Endothelial cell of umbilical vein (primary cell): ENCODE measurements at regions not wholly inside any gene's neighbourhood (a gene's known extent, or its start where the extent isn't known, plus 50 kb on each side); places are given as distances from the start of the nearest gene placed in this dataset.

Experiments used
- BruUV-seq: library from RNA; stranded (reverse); fragments of 400-500 nt; replicated peaks from 2 replicates; lab custom pipeline; 2021; lab: Mats Ljungman, UMichigan
- CTCF ChIA-PET: fragments of 300-600, 350-600 bp; sonication (Branson Sonifier 250); formaldehyde crosslinking; loops from one replicate; lab custom pipeline; 2021; ENCODE audit warnings: antibody characterized with exemption, inconsistent platforms; lab: Charles Lee
- POLR2A ChIA-PET: fragments of 300-600, 350-600 bp; sonication (Branson Sonifier 250); formaldehyde crosslinking; loops from one replicate; lab custom pipeline; 2021; ENCODE audit warnings: antibody characterized with exemption, inconsistent platforms; lab: Charles Lee
- DNase-seq: peaks from one replicate; pipeline ENCODE4 v3.0.0-alpha.2; 2011; ENCODE audit warnings: low read depth, low spot score
- FAIRE-seq: peaks from 2 replicates; lab custom pipeline; 2011; peaks lifted over from hg19 to GRCh38; lab: Jason Lieb, UNC
- H2AFZ ChIP-seq: 2 replicates; pipeline ENCODE4 v1.6.0; 2012; ENCODE audit warnings: low read depth, low read length, control low read depth, inconsistent platforms
- H3K27ac ChIP-seq: 2 replicates; pipeline ENCODE4 v1.5.1; 2011; ENCODE audit warnings: low read depth, mild to moderate bottlenecking, control low read depth, low read length, moderate library complexity; ENCODE audit not compliant: insufficient read depth
- H3K27me3 ChIP-seq, 2 experiments: 2 replicates each; pipeline versions ENCODE4 v1.6.0 to v1.6.1; 2011; ENCODE audit warnings: low read length in 2 of 2, mixed read lengths in 1 of 2; ENCODE audit not compliant: control insufficient read depth in 2 of 2, insufficient read depth in 2 of 2
- H3K36me3 ChIP-seq, 2 experiments: 2 replicates in 1 of 2; 3 replicates in 1 of 2; pipeline ENCODE4 v1.5.1; 2011; ENCODE audit warnings: low read length in 2 of 2, mild to moderate bottlenecking in 1 of 2, moderate library complexity in 1 of 2; ENCODE audit not compliant: control insufficient read depth in 2 of 2, insufficient read depth in 2 of 2; ENCODE audit errors: extremely low read depth in 1 of 2
- H3K4me1 ChIP-seq: 3 replicates; pipeline ENCODE4 v1.5.1; 2011; ENCODE audit warnings: mild to moderate bottlenecking, low read length; ENCODE audit not compliant: control insufficient read depth, insufficient read depth; ENCODE audit errors: extremely low read depth
- H3K4me2 ChIP-seq: 2 replicates; pipeline ENCODE4 v1.6.1; 2011; ENCODE audit warnings: low read length, control low read depth, mixed read lengths; ENCODE audit not compliant: insufficient read depth
- H3K4me3 ChIP-seq, 3 experiments: fragments of 200-600 bp in 1 of 3; sonication (generic), shearing (Covaris generic) in 1 of 3; replicated peaks in 1 of 3; 2 replicates each; pipeline ENCODE4 v1.5.1; 2011 to 2016; ENCODE audit warnings: control low read depth in 3 of 3, low read length in 3 of 3, mild to moderate bottlenecking in 2 of 3, inconsistent platforms in 1 of 3, low read depth in 1 of 3, moderate library complexity in 1 of 3; ENCODE audit not compliant: insufficient read depth in 1 of 3
- H3K79me2 ChIP-seq: 2 replicates; pipeline ENCODE4 v1.6.0; 2012; ENCODE audit warnings: low read length, inconsistent platforms; ENCODE audit not compliant: control insufficient read depth, insufficient read depth
- H3K9ac ChIP-seq: replicated peaks from 2 replicates; pipeline ENCODE3; 2011; ENCODE audit warnings: low read length, control low read depth; ENCODE audit not compliant: insufficient read depth; ENCODE audit errors: extremely low read depth
- H3K9me1 ChIP-seq: replicated peaks from 3 replicates; pipeline ENCODE4 v1.6.0; 2011; ENCODE audit warnings: mild to moderate bottlenecking, low read length; ENCODE audit not compliant: control insufficient read depth, insufficient read depth; ENCODE audit errors: extremely low read depth
- H3K9me3 ChIP-seq: replicated peaks from 2 replicates; pipeline ENCODE4 v1.5.1; 2012; ENCODE audit warnings: low read length, inconsistent platforms; ENCODE audit not compliant: control insufficient read depth, insufficient read depth
- H4K20me1 ChIP-seq: replicated peaks from 2 replicates; pipeline ENCODE3; 2011; ENCODE audit warnings: mild to moderate bottlenecking, low read length; ENCODE audit not compliant: control insufficient read depth, insufficient read depth; ENCODE audit errors: extremely low read depth
- CTCF ChIP-seq, 2 donors: IDR thresholded peaks; 1 replicate in 1 of 2; 2 replicates in 1 of 2; pipeline ENCODE4 v1.5.1; 2011; ENCODE audit warnings: low read length in 2 of 2, mild to moderate bottlenecking in 2 of 2, moderate library complexity in 2 of 2, control low read depth in 1 of 2, inconsistent platforms in 1 of 2, low read depth in 1 of 2; ENCODE audit not compliant: insufficient read depth in 1 of 2; ENCODE audit errors: extremely low read depth in 1 of 2
- EZH2 ChIP-seq: IDR thresholded peaks from 2 replicates; pipeline ENCODE4 v1.6.1; 2012; ENCODE audit warnings: borderline replicate concordance, low read depth, mild to moderate bottlenecking, moderate library complexity, low read length, inconsistent platforms; ENCODE audit not compliant: severe bottlenecking
- FOS ChIP-seq: IDR thresholded peaks from 2 replicates; pipeline ENCODE4 v1.6.1; 2011; ENCODE audit warnings: mild to moderate bottlenecking, low read length, moderate library complexity, borderline replicate concordance; ENCODE audit not compliant: insufficient read depth
- GATA2 ChIP-seq: IDR thresholded peaks from 2 replicates; pipeline ENCODE4 v1.7.0; 2011; ENCODE audit warnings: low read depth, mild to moderate bottlenecking, moderate library complexity, mixed read lengths, low read length; ENCODE audit not compliant: insufficient read length, insufficient read depth
- JUN ChIP-seq: IDR thresholded peaks from 2 replicates; pipeline ENCODE4 v1.6.1; 2011; ENCODE audit warnings: borderline replicate concordance, low read depth; ENCODE audit not compliant: insufficient read length, insufficient read depth
- MAX ChIP-seq: IDR thresholded peaks from 2 replicates; pipeline ENCODE4 v1.6.1; 2011; ENCODE audit not compliant: insufficient read depth, insufficient read length
- MYC ChIP-seq: IDR thresholded peaks from one replicate; pipeline ENCODE4 v1.6.1; 2011; ENCODE audit warnings: mild to moderate bottlenecking, low read depth, low read length
- POLR2A ChIP-seq: IDR thresholded peaks from 2 replicates; pipeline ENCODE4 v1.6.1; 2012; ENCODE audit warnings: low read depth, mild to moderate bottlenecking, control low read depth, low read length
- POLR2AphosphoS5 ChIP-seq: IDR thresholded peaks from 2 replicates; pipeline ENCODE4 v1.6.1; 2012; ENCODE audit warnings: low read depth, mild to moderate bottlenecking, control low read depth, low read length, moderate library complexity; ENCODE audit not compliant: insufficient read depth
- dilution Hi-C: fragments of 300-500 bp; cut with MboI; formaldehyde crosslinking; loops from one replicate; pipeline ENCODE4 v1.15.0; 2019; ENCODE audit warnings: low sequenced_read_pairs; ENCODE audit not compliant: extremely low pct_ligation_motif_present
- intact Hi-C: fragments of 100-400 bp; cut with micrococcal nuclease; formaldehyde crosslinking; loops from one replicate; pipeline ENCODE4 v1.10.0; 2022

GRCh38 chr3:56882896-56883295, 81.1 kb upstream of the ARHGEF3 start:
- Histone ChIP-seq H3K4me1 (peaks cover 26% of the 10 kb centered on the region), H3K27me3 (no peaks in the 10 kb centered on the region), H3K9me3 (no peaks in the 10 kb centered on the region), H2AFZ (no peak overlapping the region), H3K9ac (no peak overlapping the region), H3K9me1 (no peaks in the 10 kb centered on the region), H3K4me3 (no peak overlapping the region), H3K36me3 (no peaks in the 10 kb centered on the region), H4K20me1 (no peaks in the 10 kb centered on the region), H3K79me2 (no peaks in the 10 kb centered on the region), H3K4me2 (no peak overlapping the region), H3K27ac (no peak overlapping the region)
- FAIRE-seq, result no peak
- POLR2A ChIA-PET, result no interaction called here
- dilution Hi-C loops, result no loop called here
- CTCF ChIA-PET, result interaction anchor here (1.1 to 2.0 kb wide), 3 partner anchors 8 to 21 kb away, joined by 3 to 8 read pairs (median 4); no protein-coding TSS in a partner anchor
- no TSS peak for BruUV-seq
- no peak for TF ChIP-seq MAX
- no peak for DNase-seq
- intact Hi-C loops, result no loop called here

GRCh38 chr3:56881841-56882240, 80.1 kb upstream of the ARHGEF3 start:
- POLR2A ChIA-PET, result no interaction called here
- no TSS peak for BruUV-seq
- CTCF ChIA-PET, result no interaction called here

More at GRCh38 chr3:56881841-56882240, 80.1 kb upstream of the ARHGEF3 start:
- H3K4me1 ChIP-seq, result peaks cover 30% of the 10 kb centered on the region
- H3K9me3 ChIP-seq, result no peaks in the 10 kb centered on the region
- no peaks in the 10 kb centered on the region for H3K36me3 ChIP-seq
- H3K4me2 ChIP-seq, result no peak overlapping the region
- H3K9ac ChIP-seq, result no peak overlapping the region
- dilution Hi-C loops, result no loop called here
- no peak overlapping the region for H3K27ac ChIP-seq
- no peak for FAIRE-seq
- no peaks in the 10 kb centered on the region for H3K9me1 ChIP-seq
- no peak overlapping the region for H3K4me3 ChIP-seq
- no peak overlapping the region for H2AFZ ChIP-seq
- H4K20me1 ChIP-seq, result no peaks in the 10 kb centered on the region
- TF ChIP-seq MYC (no peak), POLR2A (no peak), JUN (no peak), CTCF (IDR thresholded peaks at IDR 0.05; ENCODE audit: extremely low read depth in 1 of 2, insufficient read depth in 1 of 2, low read depth in 1 of 2, low read length in 2 of 2) (no peak), MAX (no peak), POLR2AphosphoS5 (no peak), GATA2 (no peak), EZH2 (no peak), FOS (no peak)
- no peaks in the 10 kb centered on the region for H3K27me3 ChIP-seq
- intact Hi-C loops, result no loop called here
- H3K79me2 ChIP-seq, result no peaks in the 10 kb centered on the region
- no peak for DNase-seq
